ENCODE measurements at regions not wholly inside any gene's neighbourhood (a gene's known extent, or its start where the extent isn't known, plus 50 kb on each side); places are given as distances from the start of the nearest gene placed in this dataset.

DNA sequence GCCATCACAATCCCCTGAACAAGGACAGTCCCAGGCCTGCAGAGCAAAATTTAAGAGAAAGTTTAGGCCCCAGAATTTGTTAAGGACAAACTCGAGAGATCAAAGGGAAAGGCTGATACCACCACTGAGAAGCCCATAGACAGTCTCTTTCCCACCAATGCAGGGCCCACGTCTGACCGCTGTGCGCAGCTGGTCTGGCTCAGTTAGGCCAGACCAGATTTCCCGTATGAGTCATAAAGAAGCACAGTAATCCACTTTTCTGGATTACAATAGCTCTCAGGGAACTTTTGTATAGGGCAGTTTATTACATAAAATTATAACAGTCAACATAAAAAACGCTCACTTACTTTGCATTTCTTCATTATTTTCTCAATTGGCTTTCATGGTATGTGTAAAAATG is 259.5 kb downstream of the RCHY1 start:
- TF ChIP-seq, protein P1, sequence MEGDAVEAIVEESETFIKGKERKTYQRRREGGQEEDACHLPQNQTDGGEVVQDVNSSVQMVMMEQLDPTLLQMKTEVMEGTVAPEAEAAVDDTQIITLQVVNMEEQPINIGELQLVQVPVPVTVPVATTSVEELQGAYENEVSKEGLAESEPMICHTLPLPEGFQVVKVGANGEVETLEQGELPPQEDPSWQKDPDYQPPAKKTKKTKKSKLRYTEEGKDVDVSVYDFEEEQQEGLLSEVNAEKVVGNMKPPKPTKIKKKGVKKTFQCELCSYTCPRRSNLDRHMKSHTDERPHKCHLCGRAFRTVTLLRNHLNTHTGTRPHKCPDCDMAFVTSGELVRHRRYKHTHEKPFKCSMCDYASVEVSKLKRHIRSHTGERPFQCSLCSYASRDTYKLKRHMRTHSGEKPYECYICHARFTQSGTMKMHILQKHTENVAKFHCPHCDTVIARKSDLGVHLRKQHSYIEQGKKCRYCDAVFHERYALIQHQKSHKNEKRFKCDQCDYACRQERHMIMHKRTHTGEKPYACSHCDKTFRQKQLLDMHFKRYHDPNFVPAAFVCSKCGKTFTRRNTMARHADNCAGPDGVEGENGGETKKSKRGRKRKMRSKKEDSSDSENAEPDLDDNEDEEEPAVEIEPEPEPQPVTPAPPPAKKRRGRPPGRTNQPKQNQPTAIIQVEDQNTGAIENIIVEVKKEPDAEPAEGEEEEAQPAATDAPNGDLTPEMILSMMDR (IDR thresholded peaks at IDR 0.05), result no peak
- no peak for TF ChIP-seq EZH2 (IDR thresholded peaks at IDR 0.05)
